Osteoblast (primary cell): ENCODE measurements at regions not wholly inside any gene's neighbourhood (a gene's known extent, or its start where the extent isn't known, plus 50 kb on each side); places are given as distances from the start of the nearest gene placed in this dataset.

Source experiments
- DNase-seq: peaks from one replicate; pipeline ENCODE4 v3.0.0; 2011; ENCODE audit warnings: low spot score, mixed read lengths; ENCODE audit not compliant: insufficient read length; ENCODE audit errors: missing footprints
- H2AFZ ChIP-seq: 2 replicates; pipeline ENCODE4 v1.6.0; 2011; ENCODE audit warnings: mild to moderate bottlenecking, low read length
- H3K27ac ChIP-seq: 2 replicates; pipeline ENCODE4 v1.5.1; 2011; ENCODE audit warnings: mild to moderate bottlenecking, low read depth, low read length, moderate library complexity
- H3K27me3 ChIP-seq: 2 replicates; pipeline ENCODE4 v1.6.0; 2012; ENCODE audit warnings: mild to moderate bottlenecking, control low read depth, inconsistent platforms, low read length, moderate library complexity; ENCODE audit not compliant: insufficient read depth
- H3K36me3 ChIP-seq: 2 replicates; pipeline ENCODE4 v1.5.1; 2011; ENCODE audit warnings: mild to moderate bottlenecking, low read length, control low read depth, moderate library complexity; ENCODE audit not compliant: insufficient read depth
- H3K4me1 ChIP-seq: 2 replicates; pipeline ENCODE4 v1.5.1; 2011; ENCODE audit warnings: mild to moderate bottlenecking, low read length, control low read depth, moderate library complexity; ENCODE audit not compliant: insufficient read depth
- H3K4me2 ChIP-seq: 2 replicates; pipeline ENCODE4 v1.6.0; 2011; ENCODE audit warnings: mild to moderate bottlenecking, low read length; ENCODE audit not compliant: insufficient read depth
- H3K4me3 ChIP-seq: fragments of 200-600 bp; sonication (generic); 3 replicates; pipeline ENCODE4 v1.5.1; 2012; ENCODE audit warnings: mild to moderate bottlenecking, low read length, inconsistent platforms; ENCODE audit not compliant: insufficient read depth
- H3K79me2 ChIP-seq: 2 replicates; pipeline ENCODE4 v1.6.0; 2012; ENCODE audit warnings: mild to moderate bottlenecking, low read length, control low read depth, inconsistent platforms; ENCODE audit not compliant: insufficient read depth
- H3K9me3 ChIP-seq: 2 replicates; pipeline ENCODE4 v1.5.1; 2011; ENCODE audit warnings: low read depth, low read length, control low read depth
- H4K20me1 ChIP-seq: 2 replicates; pipeline ENCODE4 v1.6.0; 2012; ENCODE audit warnings: mild to moderate bottlenecking, low read length, control low read depth; ENCODE audit not compliant: insufficient read depth
- TF ChIP-seq, protein P1 (sequence below): IDR thresholded peaks from 2 replicates; pipeline ENCODE4 v1.5.1; 2011; ENCODE audit warnings: mild to moderate bottlenecking, low read depth, low read length, moderate library complexity; ENCODE audit errors: extremely low read depth

- TF ChIP-seq, protein P1, sequence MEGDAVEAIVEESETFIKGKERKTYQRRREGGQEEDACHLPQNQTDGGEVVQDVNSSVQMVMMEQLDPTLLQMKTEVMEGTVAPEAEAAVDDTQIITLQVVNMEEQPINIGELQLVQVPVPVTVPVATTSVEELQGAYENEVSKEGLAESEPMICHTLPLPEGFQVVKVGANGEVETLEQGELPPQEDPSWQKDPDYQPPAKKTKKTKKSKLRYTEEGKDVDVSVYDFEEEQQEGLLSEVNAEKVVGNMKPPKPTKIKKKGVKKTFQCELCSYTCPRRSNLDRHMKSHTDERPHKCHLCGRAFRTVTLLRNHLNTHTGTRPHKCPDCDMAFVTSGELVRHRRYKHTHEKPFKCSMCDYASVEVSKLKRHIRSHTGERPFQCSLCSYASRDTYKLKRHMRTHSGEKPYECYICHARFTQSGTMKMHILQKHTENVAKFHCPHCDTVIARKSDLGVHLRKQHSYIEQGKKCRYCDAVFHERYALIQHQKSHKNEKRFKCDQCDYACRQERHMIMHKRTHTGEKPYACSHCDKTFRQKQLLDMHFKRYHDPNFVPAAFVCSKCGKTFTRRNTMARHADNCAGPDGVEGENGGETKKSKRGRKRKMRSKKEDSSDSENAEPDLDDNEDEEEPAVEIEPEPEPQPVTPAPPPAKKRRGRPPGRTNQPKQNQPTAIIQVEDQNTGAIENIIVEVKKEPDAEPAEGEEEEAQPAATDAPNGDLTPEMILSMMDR: no peak
- Histone ChIP-seq H3K79me2 (no peaks in the 10 kb centered on the region), H3K9me3 (no peaks in the 10 kb centered on the region), H3K4me2 (no peak overlapping the region), H3K4me3 (no peak overlapping the region), H2AFZ (no peak overlapping the region), H3K27me3 (no peaks in the 10 kb centered on the region), H3K4me1 (no peaks in the 10 kb centered on the region), H3K27ac (no peak overlapping the region), H3K36me3 (no peaks in the 10 kb centered on the region), H4K20me1 (no peaks in the 10 kb centered on the region)
- no peak for DNase-seq
Observed at GRCh38 chr20:60407938-60408337, 449.7 kb downstream of the CDH26 start.

DNA sequence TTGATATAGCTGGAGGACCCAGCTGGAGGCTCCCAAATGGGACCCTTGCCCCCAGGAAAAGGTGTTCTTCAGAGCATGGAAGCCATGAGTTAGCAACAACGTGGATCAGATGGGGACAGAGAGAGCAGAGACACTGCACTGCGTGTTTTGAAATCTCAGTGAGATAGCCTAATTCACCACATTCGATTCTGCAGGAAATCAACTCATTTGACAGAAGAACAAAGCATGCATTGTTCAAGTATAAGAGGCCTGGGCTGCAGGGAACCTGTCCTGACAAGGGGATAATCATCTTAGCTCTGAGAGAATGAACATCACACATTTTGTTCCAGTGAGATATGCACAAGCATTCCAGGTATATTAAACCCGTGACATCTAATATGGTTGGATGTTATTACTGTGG, 450.2 kb downstream of the CDH26 start:
- H3K27me3 ChIP-seq: no peaks in the 10 kb centered on the region
- no peaks in the 10 kb centered on the region for H3K36me3 ChIP-seq
- H3K4me1 ChIP-seq: no peaks in the 10 kb centered on the region
- H3K4me2 ChIP-seq: no peak overlapping the region
- no peaks in the 10 kb centered on the region for H3K9me3 ChIP-seq
- TF ChIP-seq, protein P1: no peak
- DNase-seq: no peak
- no peak overlapping the region for H2AFZ ChIP-seq
- no peak overlapping the region for H3K4me3 ChIP-seq
- no peaks in the 10 kb centered on the region for H4K20me1 ChIP-seq
- H3K79me2 ChIP-seq: no peaks in the 10 kb centered on the region
- no peak overlapping the region for H3K27ac ChIP-seq

- H3K4me1 ChIP-seq: no peaks in the 10 kb centered on the region
- H2AFZ ChIP-seq: no peak overlapping the region
- no peak overlapping the region for H3K4me2 ChIP-seq
- no peaks in the 10 kb centered on the region for H4K20me1 ChIP-seq
- H3K27me3 ChIP-seq: no peaks in the 10 kb centered on the region
- H3K79me2 ChIP-seq: no peaks in the 10 kb centered on the region
- TF ChIP-seq, protein P1: no peak
- H3K36me3 ChIP-seq: no peaks in the 10 kb centered on the region
- no peaks in the 10 kb centered on the region for H3K9me3 ChIP-seq
- no peak overlapping the region for H3K27ac ChIP-seq
- H3K4me3 ChIP-seq: no peak overlapping the region
- no peak for DNase-seq
Observed at GRCh38 chr20:60410618-60411264, 452.5 kb downstream of the CDH26 start.

DNA sequence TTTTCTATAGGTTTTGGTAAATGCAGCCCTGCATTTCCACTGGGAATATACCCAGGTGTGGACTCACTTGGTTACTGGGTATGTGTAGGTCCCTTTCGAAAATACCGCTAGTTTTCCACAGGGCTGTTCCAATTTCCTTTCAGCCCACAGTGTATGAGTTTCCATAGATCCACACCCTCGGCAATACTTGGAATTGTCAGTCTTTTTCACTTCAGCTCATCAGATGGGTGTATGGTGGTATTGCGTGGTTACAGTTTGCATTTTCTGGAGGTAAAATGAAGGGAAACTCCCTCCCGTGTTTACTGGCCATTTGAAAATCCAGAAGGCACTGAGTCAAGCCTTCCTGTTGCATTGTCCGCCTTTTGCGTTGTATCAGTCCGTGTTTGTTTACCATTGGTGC, 453.6 kb downstream of the CDH26 start:
- H3K27ac ChIP-seq: no peak overlapping the region
- H3K36me3 ChIP-seq: no peaks in the 10 kb centered on the region
- TF ChIP-seq, protein P1: no peak
- no peaks in the 10 kb centered on the region for H4K20me1 ChIP-seq
- H3K27me3 ChIP-seq: no peaks in the 10 kb centered on the region
- no peaks in the 10 kb centered on the region for H3K9me3 ChIP-seq
- no peak for DNase-seq
- H3K4me3 ChIP-seq: no peak overlapping the region
- H3K4me1 ChIP-seq: no peaks in the 10 kb centered on the region
- H3K79me2 ChIP-seq: no peaks in the 10 kb centered on the region
- no peak overlapping the region for H3K4me2 ChIP-seq
- no peak overlapping the region for H2AFZ ChIP-seq
